ENCODE measurements at regions not wholly inside any gene's neighbourhood (a gene's known extent, or its start where the extent isn't known, plus 50 kb on each side); places are given as distances from the start of the nearest gene placed in this dataset.
"Not testable (repeated sequence)": the region's sequence is repeated elsewhere in the genome, so short reads cannot be mapped to it uniquely, and the experiment has no call there.

DNA sequence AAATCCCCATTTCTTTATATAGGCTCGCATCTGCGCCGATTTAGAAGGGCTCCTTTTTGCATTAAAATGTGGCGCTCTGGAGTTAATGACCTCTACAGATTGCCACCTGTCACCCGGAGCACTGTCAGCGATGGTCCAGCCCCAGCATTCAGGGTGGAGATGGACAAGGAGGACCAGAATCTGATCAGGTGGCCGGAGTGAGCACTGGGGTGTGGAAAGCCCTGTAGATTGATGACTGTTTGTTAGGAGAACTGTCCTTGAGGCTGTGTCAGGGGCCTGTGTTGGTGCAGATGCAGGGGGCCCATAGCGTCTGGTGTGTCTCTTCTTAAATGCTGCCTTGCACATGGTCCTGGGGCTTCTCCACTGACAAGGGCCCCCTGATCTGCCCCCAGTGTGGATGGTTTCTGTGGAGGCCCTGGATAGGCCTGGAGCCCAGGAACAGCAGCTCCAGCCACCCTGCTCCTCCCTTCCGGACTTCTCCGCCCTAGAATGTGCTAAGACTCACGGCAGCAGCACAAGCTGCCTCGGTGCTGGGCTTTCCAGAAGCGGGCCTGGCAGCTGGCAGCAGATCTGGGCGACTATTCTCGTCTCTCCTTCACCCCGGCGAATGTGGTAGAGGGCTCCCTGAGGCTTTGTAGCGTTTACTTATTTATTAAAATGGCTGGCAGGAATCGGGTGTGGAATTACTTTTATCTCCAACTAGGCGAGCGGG is 1333.3 kb downstream of the BRD1 start:
- DNase-seq (ENCODE audit: low read depth), result no peak

DNA sequence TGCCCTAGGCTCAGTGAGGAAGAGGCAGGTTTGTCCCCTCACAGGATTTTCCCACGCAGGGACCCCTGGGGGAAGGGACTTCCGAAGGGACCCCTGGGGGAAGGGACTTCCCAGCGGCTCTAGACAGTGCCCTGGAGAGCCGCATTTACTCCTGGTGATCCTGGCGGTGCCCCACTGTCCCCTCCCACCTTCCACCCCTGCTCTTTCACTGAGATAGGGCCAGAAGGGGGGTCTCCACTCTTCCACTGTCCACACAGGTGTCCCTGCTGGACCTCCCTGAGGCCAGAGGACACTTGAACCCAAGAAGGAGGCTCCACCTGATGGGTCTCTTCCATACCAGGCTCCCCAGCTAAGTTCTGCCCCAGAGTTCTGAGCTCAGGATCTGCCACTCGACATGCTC is 1333.9 kb downstream of the BRD1 start:
- DNase-seq (ENCODE audit: low read depth), result no peak

DNA sequence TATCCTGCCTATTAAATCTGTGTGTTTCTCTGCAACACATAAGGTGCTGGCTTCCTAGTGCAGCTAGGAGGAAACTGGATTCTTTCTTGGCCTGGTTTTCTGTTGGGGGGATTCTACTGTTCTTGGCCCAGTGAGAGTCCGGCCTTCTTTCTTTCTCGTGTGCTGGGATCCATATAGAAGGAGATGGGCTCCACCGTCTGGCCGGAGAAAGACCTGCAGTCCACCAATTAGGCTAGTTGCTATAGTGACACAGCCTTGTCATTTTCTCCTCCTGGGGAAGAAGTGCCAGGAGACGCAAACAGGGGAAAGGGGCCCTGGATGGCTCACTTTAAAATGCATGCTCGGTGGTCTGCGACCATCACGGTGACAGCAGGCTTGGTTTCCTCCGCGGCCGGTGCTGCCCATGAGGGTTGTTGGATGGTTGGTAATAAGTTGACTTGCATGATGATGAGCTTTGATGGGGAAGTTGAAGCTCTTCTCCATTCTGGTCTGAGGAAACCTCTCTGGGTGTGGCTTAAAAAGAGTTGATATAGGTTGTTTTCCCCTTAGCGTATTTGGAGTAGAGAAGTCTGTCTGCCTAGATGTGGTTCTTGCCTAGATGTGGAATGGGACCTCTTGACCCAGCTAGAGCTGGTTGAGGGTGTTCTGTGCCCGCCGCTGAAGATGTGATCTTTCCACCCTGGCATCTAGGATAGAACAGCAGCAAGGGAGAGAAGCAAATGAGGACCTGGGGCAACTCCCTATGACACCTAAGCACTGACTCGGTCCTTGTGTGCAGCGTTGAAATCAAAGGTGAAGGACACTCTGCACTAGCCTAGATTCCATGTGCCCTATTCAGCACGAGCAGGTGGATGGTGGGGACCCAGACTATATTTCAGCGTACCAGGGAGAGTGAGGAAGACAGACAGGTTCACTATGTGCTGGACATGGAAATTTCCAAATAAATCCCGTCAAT is 1335.0 kb downstream of the BRD1 start:
- peak; percentile 9 for DNase-seq (ENCODE audit: low read depth)

DNA sequence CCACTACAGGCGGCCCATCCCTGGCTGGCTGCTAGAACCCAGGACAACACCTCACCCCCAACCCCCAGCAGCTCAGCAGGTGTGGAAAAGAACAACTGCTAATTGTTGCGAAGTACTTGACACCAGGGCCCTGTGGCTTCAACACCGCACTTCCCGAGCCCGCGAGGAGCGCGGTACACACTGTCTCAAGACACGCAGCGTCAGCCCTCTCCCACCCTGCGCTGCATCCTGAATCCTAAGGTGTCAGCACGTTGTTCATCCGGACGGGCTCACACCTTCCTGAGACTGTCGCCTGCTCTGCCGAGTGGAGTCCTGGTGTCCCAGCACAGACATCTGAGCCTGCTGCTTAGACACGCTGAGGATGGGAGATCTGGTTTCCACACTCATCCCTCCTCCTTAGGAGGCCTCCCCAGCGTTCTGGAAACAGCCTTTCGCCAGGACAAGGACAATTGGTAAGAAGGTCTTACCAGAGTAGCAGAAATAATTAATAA is 1336.2 kb downstream of the BRD1 start:
- DNase-seq (ENCODE audit: low read depth), result no peak

DNA sequence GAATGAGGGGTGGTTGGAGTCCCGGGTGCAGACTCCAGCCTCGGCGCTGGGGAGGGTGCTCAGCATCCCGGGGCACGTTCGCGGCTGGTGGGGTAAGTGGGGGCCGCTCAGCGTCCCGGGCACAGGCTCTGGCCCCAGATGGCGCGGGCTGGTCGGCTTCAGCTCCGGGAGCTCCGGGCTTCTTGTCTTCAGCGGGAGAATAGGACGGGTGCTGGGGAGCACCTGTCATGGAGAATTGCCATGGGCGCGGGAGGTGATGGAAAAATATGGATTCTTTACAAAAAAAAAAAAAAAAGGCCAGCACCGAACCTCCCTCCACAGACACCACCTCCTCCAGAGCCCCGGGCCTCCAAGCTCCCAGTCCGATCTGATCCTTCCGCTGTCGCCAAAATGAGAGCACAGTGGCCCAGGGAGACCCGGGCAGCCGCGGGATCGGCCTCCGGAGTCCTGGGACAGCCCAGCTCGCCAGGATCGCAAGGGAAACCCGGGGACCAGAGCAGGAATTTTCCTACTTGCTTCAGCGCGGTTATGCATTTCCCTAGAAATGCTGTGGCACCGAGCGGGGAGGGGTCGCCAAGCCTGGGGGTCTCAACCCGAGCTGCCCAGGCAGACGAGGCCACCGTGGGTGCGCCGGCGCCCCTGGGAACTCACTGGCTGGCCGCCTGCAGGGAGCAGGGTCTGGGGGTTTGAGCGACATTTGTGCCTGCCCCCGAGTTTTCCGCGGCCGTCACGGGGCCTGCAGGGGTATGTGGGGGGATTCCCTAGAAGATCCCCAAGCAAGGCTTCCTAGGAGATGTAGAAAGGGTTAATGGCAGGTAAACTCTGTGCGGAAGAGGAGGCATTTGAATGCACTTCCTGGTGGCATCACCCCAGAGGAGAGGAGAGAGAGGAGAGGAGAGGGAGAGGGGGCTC is 1336.9 kb downstream of the BRD1 start:
- DNase-seq (ENCODE audit: low read depth), result no peak

DNA sequence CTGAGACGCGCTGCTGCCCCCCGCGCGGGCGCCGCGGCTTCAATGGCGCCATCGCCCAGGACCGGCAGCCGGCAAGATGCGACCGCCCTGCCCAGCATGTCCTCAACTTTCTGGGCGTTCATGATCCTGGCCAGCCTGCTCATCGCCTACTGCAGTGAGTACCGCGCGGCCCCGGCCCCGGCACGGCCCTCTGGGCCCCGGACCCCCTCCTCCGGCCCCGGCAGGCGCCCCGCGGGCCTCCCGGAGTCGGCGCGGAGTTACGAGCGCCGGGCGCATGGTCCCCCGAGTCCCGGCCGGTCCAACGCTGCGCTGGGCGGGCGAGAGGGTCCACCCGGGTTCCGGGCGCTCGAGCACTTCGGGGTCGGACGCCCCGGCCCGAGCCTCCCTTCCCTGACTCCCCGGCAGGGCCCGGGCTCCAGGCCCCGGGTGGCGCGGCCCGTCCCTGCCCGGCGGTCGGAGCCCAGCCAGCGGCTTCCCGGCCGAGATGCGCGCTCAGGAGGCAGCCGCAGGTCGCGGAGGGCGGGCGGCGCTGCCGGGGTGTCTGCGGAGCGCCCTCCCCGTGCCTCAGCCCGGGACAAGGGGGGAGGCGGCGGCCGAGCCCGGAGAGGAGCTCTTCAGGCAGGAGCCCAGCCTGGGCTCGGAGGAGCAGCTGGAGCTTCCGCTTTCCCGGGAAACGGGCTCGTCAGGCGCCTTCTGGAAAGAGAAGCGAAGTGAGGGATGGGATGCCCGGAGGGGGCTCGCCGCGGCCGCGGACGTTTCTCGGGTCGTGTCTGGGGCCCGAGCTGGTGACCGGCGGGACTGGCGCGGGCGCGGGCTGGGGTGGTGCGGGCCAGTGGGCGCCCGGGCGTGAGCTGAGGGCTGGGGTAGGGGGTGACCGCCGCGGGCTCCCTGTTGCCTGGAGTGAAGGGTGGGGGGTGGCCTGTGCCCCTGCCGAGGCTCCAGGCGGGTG is 1337.8 kb downstream of the BRD1 start:
- DNase-seq (ENCODE audit: low read depth), result no peak

DNA sequence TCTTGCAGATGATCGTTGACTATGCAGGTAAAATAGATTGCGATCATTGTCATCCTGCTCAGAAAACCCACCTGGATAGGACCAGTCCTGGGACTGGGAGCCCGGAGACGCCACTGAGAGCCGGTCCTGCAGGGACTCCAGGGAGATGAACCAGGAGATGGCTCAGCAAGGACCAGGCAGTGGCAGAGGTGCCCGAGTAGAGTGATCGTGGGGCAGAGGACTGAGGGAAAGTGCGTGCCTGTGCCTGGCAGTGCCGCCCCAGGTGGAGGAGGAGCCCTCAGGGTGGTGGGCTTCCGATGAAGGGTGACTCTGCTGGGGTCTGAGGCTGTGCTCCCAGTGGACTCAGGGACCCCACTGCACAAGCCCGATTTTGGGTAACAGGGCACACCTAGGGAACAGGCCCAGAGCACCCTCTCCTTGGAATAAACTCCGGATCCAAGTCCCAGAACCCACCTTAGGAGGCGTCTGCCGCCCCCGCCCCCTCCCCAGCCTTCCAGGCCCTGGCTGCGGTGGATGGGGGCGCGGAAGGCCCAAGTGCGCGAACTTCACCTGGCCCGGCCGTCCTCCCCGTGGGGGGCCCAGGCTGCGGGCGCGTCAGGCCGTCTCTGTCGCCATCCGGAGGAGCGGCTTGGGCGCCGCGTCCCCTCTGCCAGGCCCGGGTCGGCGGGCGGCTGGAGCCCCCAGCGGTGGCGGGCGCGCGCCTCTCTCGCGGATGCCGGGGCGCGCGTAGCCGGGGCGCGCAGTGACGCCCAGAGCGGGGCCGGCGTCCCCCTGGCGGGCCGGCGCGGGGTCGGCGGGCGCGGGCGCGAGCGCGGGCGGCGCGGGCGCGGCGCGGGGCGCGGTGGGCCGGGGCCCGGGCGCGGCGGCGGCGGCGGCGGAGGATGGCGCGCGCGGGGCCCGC is 1338.8 kb downstream of the BRD1 start:
- no peak for DNase-seq (ENCODE audit: low read depth)

DNA sequence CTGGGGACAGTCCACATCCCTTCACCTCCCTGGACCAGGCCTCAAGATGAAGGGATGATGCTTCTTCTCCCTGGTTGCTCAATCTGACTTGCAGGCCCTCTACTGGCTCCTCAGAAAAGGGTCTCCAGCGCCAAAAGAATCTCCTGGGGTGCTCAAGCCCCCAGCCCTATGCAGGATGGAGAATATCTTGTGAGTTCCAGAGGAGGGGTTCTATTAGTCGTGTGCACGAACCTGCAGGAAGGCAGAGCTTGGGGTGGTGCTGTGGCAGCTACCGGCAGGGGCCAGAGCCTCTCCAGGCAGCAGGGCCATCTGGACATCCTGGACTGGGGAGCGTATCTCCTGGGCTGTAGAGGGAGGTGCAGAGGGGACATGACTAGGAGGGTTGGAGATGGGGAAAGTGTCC is 1339.5 kb downstream of the BRD1 start:
- no peak for DNase-seq (ENCODE audit: low read depth)

DNA sequence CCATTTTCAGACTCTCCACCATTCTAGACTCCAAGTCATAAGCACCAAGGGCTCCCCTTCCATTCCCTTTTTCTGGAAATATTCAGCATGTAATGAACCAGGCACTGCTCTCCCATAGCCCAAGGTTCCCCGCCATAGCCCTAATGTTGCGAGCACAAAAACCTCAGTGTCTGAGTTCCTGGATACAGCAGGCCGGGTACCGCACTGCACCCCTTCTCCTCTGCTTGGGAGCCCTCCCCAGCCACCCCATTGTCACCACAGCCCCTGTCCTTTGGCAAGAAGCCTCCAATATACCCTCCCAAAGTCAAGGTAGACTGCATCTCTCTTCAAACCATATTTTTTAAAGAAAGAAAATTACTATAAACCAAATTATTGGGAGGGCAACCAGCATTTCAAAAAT is 1341.1 kb downstream of the BRD1 start:
- DNase-seq (ENCODE audit: low read depth), result no peak

DNA sequence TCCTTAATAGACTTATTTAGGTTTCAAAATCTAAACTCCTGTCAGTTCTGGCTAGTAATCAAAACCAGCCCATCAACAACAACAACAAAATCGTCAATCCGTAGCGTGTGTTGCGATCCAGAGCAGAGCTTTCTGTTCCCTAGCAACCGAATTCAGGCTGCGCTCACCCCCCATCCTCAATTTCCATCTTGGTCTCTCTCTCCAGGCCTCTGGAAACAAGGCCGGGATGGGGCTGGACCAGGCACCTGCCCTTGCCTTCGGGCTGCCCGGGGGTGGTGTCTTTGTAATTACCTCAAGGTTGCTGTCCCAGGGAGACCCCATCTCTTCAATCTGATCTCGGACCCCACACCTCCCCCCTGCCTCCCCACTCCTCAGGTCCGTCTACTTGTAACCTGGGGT is 1341.5 kb downstream of the BRD1 start:
- DNase-seq (ENCODE audit: low read depth), result no peak

DNA sequence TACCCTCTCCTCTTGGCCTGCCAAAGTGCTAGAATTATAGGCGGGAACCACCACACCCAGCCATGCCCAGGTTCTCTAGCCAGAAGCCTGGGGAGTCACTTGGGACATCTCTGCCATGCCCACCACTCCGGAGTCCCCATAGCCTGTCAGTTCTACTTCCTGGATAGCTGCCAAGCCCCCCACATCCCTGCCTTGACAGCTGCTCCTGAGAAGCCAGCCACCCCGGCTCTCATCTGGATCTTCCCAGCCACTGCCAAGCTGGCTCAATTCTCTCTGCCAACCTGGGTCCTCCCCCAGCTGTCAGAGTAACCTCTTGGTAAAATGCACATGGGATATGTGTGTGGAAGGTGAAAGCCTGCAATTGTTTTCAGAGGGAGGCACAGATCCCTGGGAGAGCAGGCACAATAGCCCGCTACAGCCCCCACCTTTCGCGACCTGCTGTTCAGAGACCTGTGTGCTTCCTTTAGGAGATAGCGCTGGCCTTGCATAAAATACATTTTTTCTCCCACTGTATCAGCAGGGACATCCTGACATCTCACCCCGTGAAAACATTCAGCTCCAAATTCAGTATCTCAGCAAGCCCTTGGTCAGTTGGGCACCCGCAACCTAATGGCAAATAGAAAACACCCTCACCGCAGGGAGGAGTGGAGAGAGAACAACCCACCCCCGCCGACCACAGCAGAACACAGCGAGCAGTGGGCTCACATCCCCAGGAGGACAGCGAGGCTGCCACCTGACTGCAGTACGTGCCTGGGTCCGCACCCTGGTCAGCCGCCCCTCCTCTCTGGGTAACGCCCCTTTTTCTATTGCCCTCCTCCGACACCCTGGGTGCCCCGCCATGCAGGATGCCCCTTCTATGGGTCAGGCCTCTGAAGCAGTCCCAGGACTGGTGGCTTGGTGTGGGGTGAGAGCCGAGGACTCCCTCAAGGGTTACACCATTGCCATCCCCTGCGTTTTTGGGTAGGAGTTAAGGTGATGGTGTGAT is 1342.2 kb downstream of the BRD1 start:
- DNase-seq (ENCODE audit: low read depth), result no peak

DNA sequence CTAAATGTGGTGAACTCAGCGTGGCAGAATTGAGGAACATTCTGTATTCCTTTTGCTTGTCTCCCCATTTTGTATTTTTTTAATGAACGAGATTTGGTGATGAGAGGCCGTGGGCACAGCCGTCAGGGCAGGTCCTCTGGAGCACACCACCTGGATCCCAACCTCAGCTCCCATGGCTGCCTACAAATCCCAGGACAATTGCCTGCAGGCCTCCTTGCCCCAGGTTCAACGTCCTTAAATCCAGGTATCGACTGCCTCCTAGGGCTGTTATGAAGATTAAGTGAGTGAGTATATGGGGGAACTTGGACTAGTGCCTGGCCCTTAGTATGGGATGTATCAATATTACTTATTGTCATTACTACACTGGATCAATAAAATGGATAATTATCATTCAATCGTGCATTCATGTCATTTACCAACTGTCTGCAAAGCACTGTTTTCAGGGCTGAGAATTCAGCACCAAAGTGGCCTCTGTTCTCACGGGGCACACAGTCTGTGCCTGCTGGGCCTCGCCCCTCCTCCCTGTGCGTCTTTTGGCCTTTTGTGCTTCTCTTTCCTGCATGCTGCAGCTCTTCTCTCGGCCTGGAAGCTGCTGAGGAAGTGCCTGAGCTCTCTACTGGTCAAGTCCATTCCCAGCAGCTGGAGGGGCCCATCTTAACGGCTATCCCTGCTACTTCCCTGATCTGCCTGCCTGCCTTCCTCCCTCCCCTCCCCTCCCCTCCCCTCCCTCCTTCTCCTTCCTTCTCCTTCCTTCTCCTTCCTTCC is 1343.7 kb downstream of the BRD1 start:
- no peak for DNase-seq (ENCODE audit: low read depth)

DNA sequence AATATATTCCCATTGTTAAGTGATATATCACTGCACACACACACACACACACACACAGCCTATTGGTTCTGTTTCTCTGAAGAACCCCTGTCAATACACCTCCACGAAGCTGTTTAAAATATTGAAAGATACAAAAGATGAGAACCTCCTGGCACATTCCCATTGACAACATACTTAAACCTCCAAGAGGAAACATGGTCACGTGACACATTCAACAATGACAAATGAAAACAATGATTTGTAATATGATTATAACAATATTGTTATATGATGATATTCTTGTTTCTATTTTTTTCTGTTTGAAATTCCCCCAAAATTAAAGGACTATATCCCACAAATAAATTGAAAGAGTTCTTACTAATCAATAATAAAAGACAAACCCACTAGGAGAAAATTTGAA is 1344.9 kb downstream of the BRD1 start:
- DNase-seq (ENCODE audit: low read depth), result no peak

DNA sequence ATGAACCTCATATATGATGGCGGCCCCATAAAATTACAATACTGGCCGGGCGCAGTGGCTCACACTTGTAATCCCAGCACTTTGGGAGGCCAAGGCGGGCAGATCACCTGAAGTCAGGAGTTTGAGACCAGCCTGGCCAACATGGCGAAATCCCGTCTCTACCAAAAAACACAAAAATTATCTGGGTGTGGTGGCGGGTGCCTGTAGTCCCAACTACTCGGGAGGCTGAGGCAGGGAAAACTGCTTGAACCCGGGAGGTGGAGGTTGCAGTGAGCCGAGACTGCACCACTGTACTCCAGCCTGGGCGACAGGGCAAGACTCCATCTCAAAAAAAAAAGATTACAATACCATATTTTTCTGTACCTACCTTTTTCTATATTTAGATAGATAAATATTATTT is 1345.5 kb downstream of the BRD1 start:
- DNase-seq (ENCODE audit: low read depth), result not testable (repeated sequence)

DNA sequence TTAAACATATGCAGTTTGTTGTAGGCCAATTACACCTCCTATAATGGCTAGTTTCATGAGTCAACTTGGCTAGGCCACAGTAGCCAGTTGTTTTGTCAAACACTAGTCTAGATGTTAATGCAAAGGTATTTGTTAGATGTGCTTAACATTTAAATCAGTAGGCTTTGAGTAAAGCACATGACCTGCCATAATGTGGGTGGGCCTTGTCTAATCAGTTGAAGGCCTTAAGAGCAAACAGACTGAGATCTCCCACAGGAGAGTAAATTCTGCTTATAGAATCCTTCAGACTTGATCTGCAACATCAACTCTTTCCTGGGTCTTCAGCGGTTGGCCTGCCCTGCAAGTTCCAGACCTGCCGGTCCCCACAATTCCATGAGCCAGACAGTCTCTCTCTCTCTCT is 1345.9 kb downstream of the BRD1 start:
- no peak for DNase-seq (ENCODE audit: low read depth)

DNA sequence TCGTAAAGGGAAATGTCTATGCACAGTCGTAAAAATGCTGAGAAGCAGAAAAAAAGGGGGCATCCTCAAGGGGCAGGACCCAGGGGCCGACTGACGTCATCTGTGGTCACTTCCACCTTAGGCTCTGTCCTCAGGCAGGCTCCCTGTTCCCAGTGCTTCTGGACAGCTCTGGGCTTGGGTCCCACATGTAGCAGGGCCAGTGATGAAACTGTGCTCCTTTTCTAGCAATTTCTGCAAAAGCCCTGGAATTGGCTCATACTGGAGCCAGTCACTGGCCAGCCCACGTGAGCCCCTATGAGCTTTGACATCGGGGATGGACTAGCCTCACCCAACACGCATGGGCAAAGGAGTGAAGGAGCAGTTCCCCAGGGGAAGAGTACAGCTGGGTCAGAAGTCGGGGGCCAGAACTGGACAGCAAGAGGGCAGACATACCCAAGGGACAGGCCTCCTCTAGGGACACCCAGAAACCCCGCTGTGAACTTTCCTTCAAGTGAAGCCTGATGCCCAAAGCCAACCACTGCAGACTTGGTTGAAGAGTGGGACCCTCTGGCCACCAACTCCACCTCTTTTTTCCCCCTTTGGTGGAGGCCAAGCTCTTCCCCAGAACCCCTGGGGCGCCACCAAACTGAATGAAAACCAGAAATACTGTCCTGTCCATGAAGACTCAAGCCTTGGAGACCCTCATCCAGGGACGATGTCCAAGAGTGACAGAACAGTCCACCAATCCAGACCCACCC is 1349.0 kb downstream of the BRD1 start:
- no peak for DNase-seq (ENCODE audit: low read depth)

DNA sequence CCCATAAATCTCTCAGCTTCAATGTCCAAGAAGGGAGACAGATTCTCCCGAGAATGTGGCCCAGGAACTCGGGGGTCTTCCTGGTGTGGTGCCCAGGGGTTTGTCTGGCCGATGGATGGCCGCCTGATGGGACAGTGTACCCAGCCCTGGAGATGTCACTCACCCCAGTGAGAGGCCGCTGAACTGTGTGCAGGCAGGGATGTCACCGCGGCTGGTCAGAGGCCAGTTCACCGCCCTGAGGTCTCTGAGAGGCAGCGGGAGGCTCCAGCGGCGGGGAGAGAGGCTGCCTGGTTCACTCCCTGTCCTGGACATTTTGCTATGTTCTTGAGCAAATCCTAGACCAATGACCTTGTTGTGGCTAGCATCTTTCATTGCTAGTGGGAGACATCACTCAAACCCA is 1349.5 kb downstream of the BRD1 start:
- DNase-seq (ENCODE audit: low read depth), result no peak

Data from HS-5 (cell line).